ENCODE measurements at regions not wholly inside any gene's neighbourhood (a gene's known extent, or its start where the extent isn't known, plus 50 kb on each side); places are given as distances from the start of the nearest gene placed in this dataset.

GRCh38 chr14:104425171-104425681, 154.3 kb upstream of the C14orf180 start:
- DNase-seq (ENCODE audit: low read depth in 2 of 2) = no peak

GRCh38 chr14:104425763-104426646, 153.6 kb upstream of the C14orf180 start:
- DNase-seq (ENCODE audit: low read depth in 2 of 2) = no peak

GRCh38 chr14:104427131-104427851, 152.3 kb upstream of the C14orf180 start:
- DNase-seq (ENCODE audit: low read depth in 2 of 2) = no peak

- no peak for DNase-seq (ENCODE audit: low read depth in 2 of 2)
Observed at GRCh38 chr14:104428333-104428851, 151.2 kb upstream of the C14orf180 start.

GRCh38 chr14:104428860-104429259, 150.7 kb upstream of the C14orf180 start:
- DNase-seq (ENCODE audit: low read depth in 2 of 2) = no peak

- DNase-seq (ENCODE audit: low read depth in 2 of 2) = no peak
Observed at GRCh38 chr14:104429291-104429861, 150.2 kb upstream of the C14orf180 start.

- no peak for DNase-seq (ENCODE audit: low read depth in 2 of 2)
Observed at GRCh38 chr14:104431351-104431928, 148.1 kb upstream of the C14orf180 start.

- DNase-seq (ENCODE audit: low read depth in 2 of 2) = no peak
Observed at GRCh38 chr14:104431929-104432541, 147.5 kb upstream of the C14orf180 start.

- DNase-seq (ENCODE audit: low read depth in 2 of 2) = no peak
Observed at GRCh38 chr14:104432611-104433231, 146.8 kb upstream of the C14orf180 start.

GRCh38 chr14:104433401-104434213, 146.0 kb upstream of the C14orf180 start:
- no peak for DNase-seq (ENCODE audit: low read depth in 2 of 2)

- DNase-seq (ENCODE audit: low read depth in 2 of 2) = no peak
Observed at GRCh38 chr14:104434214-104435076, 145.1 kb upstream of the C14orf180 start.

- DNase-seq (ENCODE audit: low read depth in 2 of 2) = no peak
Observed at GRCh38 chr14:104435147-104436046, 144.2 kb upstream of the C14orf180 start.

- no peak for DNase-seq (ENCODE audit: low read depth in 2 of 2)
Observed at GRCh38 chr14:104436047-104436591, 143.4 kb upstream of the C14orf180 start.

GRCh38 chr14:104436741-104437701, 142.5 kb upstream of the C14orf180 start:
- DNase-seq (ENCODE audit: low read depth in 2 of 2) = no peak

GRCh38 chr14:104437703-104438102, 141.9 kb upstream of the C14orf180 start:
- no peak for DNase-seq (ENCODE audit: low read depth in 2 of 2)

- no peak for DNase-seq (ENCODE audit: low read depth in 2 of 2)
Observed at GRCh38 chr14:104438166-104438887, 141.2 kb upstream of the C14orf180 start.

Data from stimulated activated CD8-positive, alpha-beta memory T cell treated with anti-CD3 and anti-CD28 coated beads, Interleukin-7, amount 100 ng/mL, for 4 hours (primary cell).